ENCODE measurements at regions not wholly inside any gene's neighbourhood (a gene's known extent, or its start where the extent isn't known, plus 50 kb on each side); places are given as distances from the start of the nearest gene placed in this dataset.

DNA sequence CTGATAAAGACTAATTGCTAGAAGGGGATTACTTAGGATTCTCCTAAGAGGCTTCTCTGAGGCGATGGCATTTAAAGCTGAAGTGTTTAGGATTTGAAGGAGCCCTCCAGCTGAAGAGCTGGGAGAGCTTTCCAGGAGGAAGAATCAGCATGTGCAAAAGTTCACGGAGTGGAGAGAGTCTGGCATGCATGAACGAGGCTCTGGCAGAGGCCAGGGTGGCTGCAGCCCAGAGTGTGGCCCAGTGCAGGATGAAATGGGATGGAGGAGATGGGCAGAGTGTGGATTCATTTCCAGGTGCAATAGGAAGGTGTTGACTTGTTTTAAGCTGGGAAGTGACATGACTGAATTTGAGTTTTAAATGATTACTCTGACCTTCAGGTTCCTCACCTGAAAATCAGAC lies 249.0 kb upstream of the CCL2 start:
- TF ChIP-seq, protein P1, sequence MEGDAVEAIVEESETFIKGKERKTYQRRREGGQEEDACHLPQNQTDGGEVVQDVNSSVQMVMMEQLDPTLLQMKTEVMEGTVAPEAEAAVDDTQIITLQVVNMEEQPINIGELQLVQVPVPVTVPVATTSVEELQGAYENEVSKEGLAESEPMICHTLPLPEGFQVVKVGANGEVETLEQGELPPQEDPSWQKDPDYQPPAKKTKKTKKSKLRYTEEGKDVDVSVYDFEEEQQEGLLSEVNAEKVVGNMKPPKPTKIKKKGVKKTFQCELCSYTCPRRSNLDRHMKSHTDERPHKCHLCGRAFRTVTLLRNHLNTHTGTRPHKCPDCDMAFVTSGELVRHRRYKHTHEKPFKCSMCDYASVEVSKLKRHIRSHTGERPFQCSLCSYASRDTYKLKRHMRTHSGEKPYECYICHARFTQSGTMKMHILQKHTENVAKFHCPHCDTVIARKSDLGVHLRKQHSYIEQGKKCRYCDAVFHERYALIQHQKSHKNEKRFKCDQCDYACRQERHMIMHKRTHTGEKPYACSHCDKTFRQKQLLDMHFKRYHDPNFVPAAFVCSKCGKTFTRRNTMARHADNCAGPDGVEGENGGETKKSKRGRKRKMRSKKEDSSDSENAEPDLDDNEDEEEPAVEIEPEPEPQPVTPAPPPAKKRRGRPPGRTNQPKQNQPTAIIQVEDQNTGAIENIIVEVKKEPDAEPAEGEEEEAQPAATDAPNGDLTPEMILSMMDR (IDR thresholded peaks at IDR 0.05), result no peak
- TF ChIP-seq POLR2A (IDR thresholded peaks at IDR 0.05), result no peak

All from heart left ventricle (tissue), 13 donors.